ENCODE measurements at regions not wholly inside any gene's neighbourhood (a gene's known extent, or its start where the extent isn't known, plus 50 kb on each side); places are given as distances from the start of the nearest gene placed in this dataset.

GRCh38 chr6:74103417-74103816 lies 407.4 kb downstream of the CD109 start:
- H4K5ac ChIP-seq (ENCODE audit: low read length), result no peak overlapping the region
- no peaks in the 10 kb centered on the region for H3K79me2 ChIP-seq (ENCODE audit: control insufficient read depth, insufficient read depth, low read length)
- DNase-seq, result no peak
- H3K4me2 ChIP-seq (ENCODE audit: low read length), result no peak overlapping the region
- H3K27me3 ChIP-seq (ENCODE audit: insufficient read depth, low read length, poor library complexity), result no peaks in the 10 kb centered on the region
- no peak overlapping the region for H3K9ac ChIP-seq (ENCODE audit: low read length)
- no peak overlapping the region for H2BK15ac ChIP-seq (replicated peaks; ENCODE audit: low read depth)
- no peak overlapping the region for H2AK5ac ChIP-seq (ENCODE audit: low read length)
- H3K56ac ChIP-seq (ENCODE audit: low read length), result no peak overlapping the region
- no peak overlapping the region for H3K4me3 ChIP-seq (ENCODE audit: low read length)
- H3K23ac ChIP-seq (ENCODE audit: low read length), result no peak overlapping the region
- H3K36me3 ChIP-seq (ENCODE audit: control insufficient read depth, insufficient read depth, low read length), result no peaks in the 10 kb centered on the region
- no peaks in the 10 kb centered on the region for H3K4me1 ChIP-seq (ENCODE audit: control insufficient read depth, low read depth, low read length)
- no peaks in the 10 kb centered on the region for H3K79me1 ChIP-seq (ENCODE audit: low read length)
- no peak overlapping the region for H3K18ac ChIP-seq (ENCODE audit: low read length)
- H3K4ac ChIP-seq (ENCODE audit: low read depth, low read length), result no peak overlapping the region
- H2BK5ac ChIP-seq (ENCODE audit: low read length), result no peak overlapping the region
- H3K27ac ChIP-seq (ENCODE audit: low read depth, low read length), result no peak overlapping the region
- no peak overlapping the region for H4K8ac ChIP-seq (ENCODE audit: low read depth, low read length)
- H2BK120ac ChIP-seq (ENCODE audit: low read depth, low read length), result no peak overlapping the region

- H3K4me1 ChIP-seq (ENCODE audit: control insufficient read depth, low read depth, low read length), result no peaks in the 10 kb centered on the region
- no peak for DNase-seq
- H4K8ac ChIP-seq (ENCODE audit: low read depth, low read length), result no peak overlapping the region
- H3K56ac ChIP-seq (ENCODE audit: low read length), result no peak overlapping the region
- no peak overlapping the region for H3K23ac ChIP-seq (ENCODE audit: low read length)
- H3K79me1 ChIP-seq (ENCODE audit: low read length), result no peaks in the 10 kb centered on the region
- H4K5ac ChIP-seq (ENCODE audit: low read length), result no peak overlapping the region
- no peak overlapping the region for H2BK15ac ChIP-seq (replicated peaks; ENCODE audit: low read depth)
- H3K4me2 ChIP-seq (ENCODE audit: low read length), result no peak overlapping the region
- no peak overlapping the region for H2BK5ac ChIP-seq (ENCODE audit: low read length)
- no peak overlapping the region for H3K27ac ChIP-seq (ENCODE audit: low read depth, low read length)
- no peak overlapping the region for H2AK5ac ChIP-seq (ENCODE audit: low read length)
- no peak overlapping the region for H3K4ac ChIP-seq (ENCODE audit: low read depth, low read length)
- no peaks in the 10 kb centered on the region for H3K27me3 ChIP-seq (ENCODE audit: insufficient read depth, low read length, poor library complexity)
- H2BK120ac ChIP-seq (ENCODE audit: low read depth, low read length), result no peak overlapping the region
- no peaks in the 10 kb centered on the region for H3K36me3 ChIP-seq (ENCODE audit: control insufficient read depth, insufficient read depth, low read length)
- H3K79me2 ChIP-seq (ENCODE audit: control insufficient read depth, insufficient read depth, low read length), result no peaks in the 10 kb centered on the region
- no peak overlapping the region for H3K18ac ChIP-seq (ENCODE audit: low read length)
- no peak overlapping the region for H3K4me3 ChIP-seq (ENCODE audit: low read length)
- H3K9ac ChIP-seq (ENCODE audit: low read length), result no peak overlapping the region
Measured at GRCh38 chr6:74100719-74101287, 404.8 kb downstream of the CD109 start.

- H3K27me3 ChIP-seq (ENCODE audit: insufficient read depth, low read length, poor library complexity), result no peaks in the 10 kb centered on the region
- no peaks in the 10 kb centered on the region for H3K79me2 ChIP-seq (ENCODE audit: control insufficient read depth, insufficient read depth, low read length)
- no peak overlapping the region for H4K8ac ChIP-seq (ENCODE audit: low read depth, low read length)
- H3K56ac ChIP-seq (ENCODE audit: low read length), result no peak overlapping the region
- H3K23ac ChIP-seq (ENCODE audit: low read length), result no peak overlapping the region
- H3K27ac ChIP-seq (ENCODE audit: low read depth, low read length), result no peak overlapping the region
- no peaks in the 10 kb centered on the region for H3K4me1 ChIP-seq (ENCODE audit: control insufficient read depth, low read depth, low read length)
- H3K4me3 ChIP-seq (ENCODE audit: low read length), result no peak overlapping the region
- no peak overlapping the region for H2BK5ac ChIP-seq (ENCODE audit: low read length)
- H4K5ac ChIP-seq (ENCODE audit: low read length), result no peak overlapping the region
- H2BK120ac ChIP-seq (ENCODE audit: low read depth, low read length), result no peak overlapping the region
- no peak overlapping the region for H2BK15ac ChIP-seq (replicated peaks; ENCODE audit: low read depth)
- no peak for DNase-seq
- H3K18ac ChIP-seq (ENCODE audit: low read length), result no peak overlapping the region
- no peak overlapping the region for H3K4ac ChIP-seq (ENCODE audit: low read depth, low read length)
- H3K9ac ChIP-seq (ENCODE audit: low read length), result no peak overlapping the region
- no peaks in the 10 kb centered on the region for H3K79me1 ChIP-seq (ENCODE audit: low read length)
- H2AK5ac ChIP-seq (ENCODE audit: low read length), result no peak overlapping the region
- H3K36me3 ChIP-seq (ENCODE audit: control insufficient read depth, insufficient read depth, low read length), result no peaks in the 10 kb centered on the region
- H3K4me2 ChIP-seq (ENCODE audit: low read length), result no peak overlapping the region
Measured at GRCh38 chr6:74096329-74096728, 400.3 kb downstream of the CD109 start.

- Histone ChIP-seq H3K79me2 (ENCODE audit: control insufficient read depth, insufficient read depth, low read length) (no peaks in the 10 kb centered on the region), H2BK120ac (ENCODE audit: low read depth, low read length) (no peak overlapping the region), H3K4me2 (ENCODE audit: low read length) (no peak overlapping the region), H3K18ac (ENCODE audit: low read length) (no peak overlapping the region), H3K27ac (ENCODE audit: low read depth, low read length) (no peak overlapping the region), H3K56ac (ENCODE audit: low read length) (no peak overlapping the region), H4K8ac (ENCODE audit: low read depth, low read length) (no peak overlapping the region), H3K4me1 (ENCODE audit: control insufficient read depth, low read depth, low read length) (no peaks in the 10 kb centered on the region), H3K36me3 (ENCODE audit: control insufficient read depth, insufficient read depth, low read length) (no peaks in the 10 kb centered on the region), H3K79me1 (ENCODE audit: low read length) (no peaks in the 10 kb centered on the region), H3K4ac (ENCODE audit: low read depth, low read length) (no peak overlapping the region), H3K9ac (ENCODE audit: low read length) (no peak overlapping the region), H3K4me3 (ENCODE audit: low read length) (no peak overlapping the region), H4K5ac (ENCODE audit: low read length) (no peak overlapping the region), H2BK5ac (ENCODE audit: low read length) (no peak overlapping the region), H3K27me3 (ENCODE audit: insufficient read depth, low read length, poor library complexity) (no peaks in the 10 kb centered on the region), H2AK5ac (ENCODE audit: low read length) (no peak overlapping the region), H2BK15ac (replicated peaks; ENCODE audit: low read depth) (no peak overlapping the region), H3K23ac (ENCODE audit: low read length) (no peak overlapping the region)
- WGBS (ENCODE audit: extremely low coverage, insufficient coverage, low lambda C conversion rate), result no CpG with 5 or more reads among the region's 1 CpG
- DNase-seq, result no peak
Measured at GRCh38 chr6:74093361-74093760, 397.4 kb downstream of the CD109 start.

GRCh38 chr6:74091794-74092157 lies 395.8 kb downstream of the CD109 start:
- no peak overlapping the region for H3K9ac ChIP-seq (ENCODE audit: low read length)
- no peak overlapping the region for H2BK5ac ChIP-seq (ENCODE audit: low read length)
- WGBS (ENCODE audit: extremely low coverage, insufficient coverage, low lambda C conversion rate), result no CpG with 5 or more reads among the region's 5 CpGs
- no peaks in the 10 kb centered on the region for H3K36me3 ChIP-seq (ENCODE audit: control insufficient read depth, insufficient read depth, low read length)
- no peak overlapping the region for H2AK5ac ChIP-seq (ENCODE audit: low read length)
- no peak overlapping the region for H3K27ac ChIP-seq (ENCODE audit: low read depth, low read length)
- no peak overlapping the region for H4K5ac ChIP-seq (ENCODE audit: low read length)
- no peak overlapping the region for H3K56ac ChIP-seq (ENCODE audit: low read length)
- no peak overlapping the region for H3K18ac ChIP-seq (ENCODE audit: low read length)
- no peaks in the 10 kb centered on the region for H3K27me3 ChIP-seq (ENCODE audit: insufficient read depth, low read length, poor library complexity)
- no peak for DNase-seq
- H2BK120ac ChIP-seq (ENCODE audit: low read depth, low read length), result no peak overlapping the region
- no peak overlapping the region for H4K8ac ChIP-seq (ENCODE audit: low read depth, low read length)
- no peaks in the 10 kb centered on the region for H3K4me1 ChIP-seq (ENCODE audit: control insufficient read depth, low read depth, low read length)
- no peak overlapping the region for H3K4me3 ChIP-seq (ENCODE audit: low read length)
- H3K4me2 ChIP-seq (ENCODE audit: low read length), result no peak overlapping the region
- H3K4ac ChIP-seq (ENCODE audit: low read depth, low read length), result no peak overlapping the region
- no peaks in the 10 kb centered on the region for H3K79me2 ChIP-seq (ENCODE audit: control insufficient read depth, insufficient read depth, low read length)
- no peak overlapping the region for H2BK15ac ChIP-seq (replicated peaks; ENCODE audit: low read depth)
- H3K23ac ChIP-seq (ENCODE audit: low read length), result no peak overlapping the region
- no peaks in the 10 kb centered on the region for H3K79me1 ChIP-seq (ENCODE audit: low read length)

- no peaks in the 10 kb centered on the region for H3K79me1 ChIP-seq (ENCODE audit: low read length)
- no peak overlapping the region for H3K9ac ChIP-seq (ENCODE audit: low read length)
- H2BK120ac ChIP-seq (ENCODE audit: low read depth, low read length), result no peak overlapping the region
- no peak overlapping the region for H2BK15ac ChIP-seq (replicated peaks; ENCODE audit: low read depth)
- H3K4me1 ChIP-seq (ENCODE audit: control insufficient read depth, low read depth, low read length), result no peaks in the 10 kb centered on the region
- H4K8ac ChIP-seq (ENCODE audit: low read depth, low read length), result no peak overlapping the region
- no peak overlapping the region for H3K4me2 ChIP-seq (ENCODE audit: low read length)
- H3K27me3 ChIP-seq (ENCODE audit: insufficient read depth, low read length, poor library complexity), result no peaks in the 10 kb centered on the region
- no peak overlapping the region for H3K27ac ChIP-seq (ENCODE audit: low read depth, low read length)
- H2BK5ac ChIP-seq (ENCODE audit: low read length), result no peak overlapping the region
- no peak overlapping the region for H3K23ac ChIP-seq (ENCODE audit: low read length)
- H3K4ac ChIP-seq (ENCODE audit: low read depth, low read length), result no peak overlapping the region
- H3K79me2 ChIP-seq (ENCODE audit: control insufficient read depth, insufficient read depth, low read length), result no peaks in the 10 kb centered on the region
- peak; percentile 55 for DNase-seq
- H3K18ac ChIP-seq (ENCODE audit: low read length), result no peak overlapping the region
- no peak overlapping the region for H3K4me3 ChIP-seq (ENCODE audit: low read length)
- H3K36me3 ChIP-seq (ENCODE audit: control insufficient read depth, insufficient read depth, low read length), result no peaks in the 10 kb centered on the region
- no peak overlapping the region for H3K56ac ChIP-seq (ENCODE audit: low read length)
- H2AK5ac ChIP-seq (ENCODE audit: low read length), result no peak overlapping the region
- WGBS (ENCODE audit: extremely low coverage, insufficient coverage, low lambda C conversion rate), result no CpG with 5 or more reads among the region's 8 CpGs
- no peak overlapping the region for H4K5ac ChIP-seq (ENCODE audit: low read length)
Measured at GRCh38 chr6:74091136-74091793, 395.3 kb downstream of the CD109 start.
